GM12878 (cell line): ENCODE measurements at regions not wholly inside any gene's neighbourhood (a gene's known extent, or its start where the extent isn't known, plus 50 kb on each side); places are given as distances from the start of the nearest gene placed in this dataset.

ENCODE experiments used
- ATAC-seq: fragments of 200-7000 bp; cut with Tn5 transposase; 3 replicates; pipeline ENCODE4 v1.9.1; 2020; ENCODE audit warnings: mild to moderate bottlenecking, moderate library complexity
- BruUV-seq: library from RNA; stranded (reverse); fragments of 400-500 nt; replicated peaks from 2 replicates; lab custom pipeline; 2021; lab: Mats Ljungman, UMichigan
- CTCF ChIA-PET: fragments of 300-600 bp; sonication (Branson Sonifier 250); formaldehyde crosslinking; extraction: SDS; loops from one replicate; lab custom pipeline; 2021; ENCODE audit warnings: inconsistent platforms; lab: Yijun Ruan, JAX
- POLR2A ChIA-PET: fragments of 350-600 bp; formaldehyde crosslinking; extraction: SDS; loops from one replicate; lab custom pipeline; 2021; ENCODE audit warnings: inconsistent platforms; lab: Charles Lee
- RAD21 ChIA-PET: fragments of 300-600 bp; sonication (Branson Sonifier 250); formaldehyde crosslinking; loops from one replicate; lab custom pipeline; 2023; ENCODE audit warnings: antibody characterized with exemption; ENCODE audit not compliant: unreplicated experiment; lab: Charles Lee
- SMC1A ChIA-PET: fragments of 300-600 bp; sonication (Branson Sonifier 250); formaldehyde crosslinking; loops from one replicate; lab custom pipeline; 2023; ENCODE audit not compliant: unreplicated experiment, uncharacterized antibody; lab: Charles Lee
- DNase-seq: peaks from one replicate; pipeline ENCODE4 v3.0.0-alpha.2; 2011; ENCODE audit warnings: low read depth, low spot score
- FAIRE-seq: peaks from 3 replicates; lab custom pipeline; 2011; peaks lifted over from hg19 to GRCh38; lab: Jason Lieb, UNC
- H2AFZ ChIP-seq: 2 replicates; pipeline ENCODE4 v1.6.0; 2011; ENCODE audit warnings: low read depth, low read length, control low read depth; ENCODE audit not compliant: control insufficient read depth
- H3K27ac ChIP-seq: 2 replicates; pipeline ENCODE4 v1.5.1; 2011; ENCODE audit warnings: control low read depth; ENCODE audit not compliant: control insufficient read depth, insufficient read depth
- H3K27me3 ChIP-seq, 2 experiments: replicated peaks in 1 of 2; 2 replicates each; pipeline versions ENCODE4 v1.6.0 to v1.6.1; 2011; ENCODE audit warnings: low read length in 1 of 2; ENCODE audit not compliant: control insufficient read depth in 2 of 2, insufficient read depth in 2 of 2
- H3K36me3 ChIP-seq, 2 experiments: 2 replicates each; pipeline ENCODE4 v1.5.1; 2011; ENCODE audit warnings: low read length in 1 of 2; ENCODE audit not compliant: control insufficient read depth in 2 of 2, insufficient read depth in 2 of 2
- H3K4me1 ChIP-seq: 2 replicates; pipeline ENCODE4 v1.6.1; 2011; ENCODE audit warnings: mild to moderate bottlenecking, low read length, moderate library complexity, mixed read lengths; ENCODE audit not compliant: control insufficient read depth, insufficient read depth
- H3K4me2 ChIP-seq: 2 replicates; pipeline ENCODE4 v1.6.0; 2011; ENCODE audit warnings: control low read depth; ENCODE audit not compliant: control insufficient read depth, insufficient read depth
- H3K4me3 ChIP-seq: fragments of 200-600 bp; sonication (generic); 2 replicates; pipeline ENCODE4 v1.5.1; 2016
- H3K79me2 ChIP-seq: 2 replicates; pipeline ENCODE4 v1.6.0; 2011; ENCODE audit warnings: low read length; ENCODE audit not compliant: control insufficient read depth, insufficient read depth
- H3K9ac ChIP-seq: 2 replicates; pipeline ENCODE4 v1.8.0; 2011; ENCODE audit warnings: low read length, control low read depth, mixed read lengths; ENCODE audit not compliant: control insufficient read depth, insufficient read depth
- H3K9me3 ChIP-seq: replicated peaks from 3 replicates; pipeline ENCODE4 v1.5.1; 2011; ENCODE audit warnings: mild to moderate bottlenecking, low read length; ENCODE audit not compliant: control insufficient read depth, insufficient read depth
- H4K20me1 ChIP-seq: 2 replicates; pipeline ENCODE4 v1.6.0; 2011; ENCODE audit not compliant: control insufficient read depth, insufficient read depth
- BCL3 ChIP-seq: IDR thresholded peaks from 2 replicates; pipeline ENCODE4 v1.6.1; 2011; ENCODE audit warnings: borderline replicate concordance, low read depth, mild to moderate bottlenecking, moderate library complexity, low read length; ENCODE audit not compliant: insufficient read depth, poor library complexity, severe bottlenecking
- CREM ChIP-seq: IDR thresholded peaks from 2 replicates; pipeline ENCODE4 v1.6.1; 2014; ENCODE audit warnings: antibody characterized with exemption, low read depth
- FOS ChIP-seq: IDR thresholded peaks from 3 replicates; pipeline ENCODE4 v1.6.1; 2011; ENCODE audit warnings: borderline replicate concordance; ENCODE audit not compliant: insufficient read length; ENCODE audit errors: extremely low read depth
- FOXK2 ChIP-seq: fragments of 450-650 bp; IDR thresholded peaks from 2 replicates; pipeline ENCODE4 v1.6.1; 2017; ENCODE audit warnings: mild to moderate bottlenecking, moderate library complexity
- IKZF2 ChIP-seq, 2 experiments: fragments of 450-650 bp; IDR thresholded peaks; 2 replicates each; pipeline ENCODE4 v1.6.1; 2017; ENCODE audit warnings: mild to moderate bottlenecking in 2 of 2, moderate library complexity in 2 of 2
- MTA3 ChIP-seq: IDR thresholded peaks from 2 replicates; pipeline ENCODE4 v1.6.1; 2012; ENCODE audit warnings: low read length, inconsistent platforms, borderline replicate concordance
- NFXL1 ChIP-seq: fragments of 450-650 bp; IDR thresholded peaks from 2 replicates; pipeline ENCODE4 v1.6.1; 2017; ENCODE audit warnings: antibody characterized with exemption, mild to moderate bottlenecking, borderline replicate concordance
- NFYB ChIP-seq: IDR thresholded peaks from 2 replicates; pipeline ENCODE4 v1.6.1; 2011; ENCODE audit warnings: low read depth, mild to moderate bottlenecking, low read length, improper control_type of control experiment, moderate library complexity; ENCODE audit not compliant: insufficient read depth
- POLR2A ChIP-seq: IDR thresholded peaks from 2 replicates; pipeline ENCODE4 v1.6.1; 2011; ENCODE audit warnings: low read depth, mild to moderate bottlenecking, low read length
- RB1 ChIP-seq: fragments of 450-650 bp; formaldehyde crosslinking; IDR thresholded peaks from 2 replicates; pipeline ENCODE4 v1.6.1; 2017; ENCODE audit warnings: mild to moderate bottlenecking, borderline replicate concordance
- SMC3 ChIP-seq: IDR thresholded peaks from 2 replicates; pipeline ENCODE4 v1.6.1; 2011; ENCODE audit warnings: low read length, improper control_type of control experiment, borderline replicate concordance
- SREBF1 ChIP-seq: IDR thresholded peaks from 2 replicates; pipeline ENCODE4 v1.6.1; 2012; ENCODE audit warnings: mild to moderate bottlenecking, low read length
- STAT1 ChIP-seq: fragments of 450-650 bp; conservative IDR thresholded peaks from 2 replicates; pipeline ENCODE4 v1.6.1; 2014; ENCODE audit warnings: antibody characterized with exemption, mild to moderate bottlenecking
- TAF1 ChIP-seq: IDR thresholded peaks from 2 replicates; pipeline ENCODE4 v1.6.1; 2011; ENCODE audit warnings: mild to moderate bottlenecking, low read depth, low read length, borderline replicate concordance
- WGBS: methylation state at CpG from one replicate; pipeline ENCODE4 v1.1.6; 2016; ENCODE audit warnings: low lambda C conversion rate; ENCODE audit not compliant: insufficient replicate concordance, insufficient coverage; ENCODE audit errors: missing lambda C conversion rate; 5-methylcytosine and 5-hydroxymethylcytosine counted together
- in situ Hi-C: fragments of 300-500 bp; cut with MboI; formaldehyde crosslinking; loops from 9 replicates; pipeline ENCODE4 v1.14.3; 2018; ENCODE audit warnings: mixed read lengths
- intact Hi-C: fragments of 100-400 bp; cut with micrococcal nuclease; formaldehyde crosslinking; loops from one replicate; pipeline ENCODE4 v1.14.2; 2022; ENCODE audit not compliant: unreplicated experiment

- ChIA-PET RAD21 (no interaction called here), SMC1A (interaction anchor here (1.6 kb wide), 1 partner anchor 14 kb away, joined by 4 read pairs; no protein-coding TSS in a partner anchor)
- Histone ChIP-seq H4K20me1 (no peaks in the 10 kb centered on the region), H3K9me3 (no peaks in the 10 kb centered on the region; the same call in 2 of the 3 replicates), H2AFZ (no peak overlapping the region), H3K4me2 (no peak overlapping the region), H3K27me3 (no peaks in the 10 kb centered on the region), H3K36me3 (no peaks in the 10 kb centered on the region)
- intact Hi-C loops, result loop anchor here (10.0 kb wide), 1 partner anchor 794 kb away; the partner anchor contains the start of gene EFNA5
- no peak for ATAC-seq
- no TSS peak for BruUV-seq
- no peak for TF ChIP-seq POLR2A
- no peak for TF ChIP-seq SMC3
- no peak for TF ChIP-seq NFXL1
- no peak for TF ChIP-seq CREM
- no peak for TF ChIP-seq STAT1
- TF ChIP-seq IKZF2 (IDR thresholded peaks at IDR 0.05), result no peak
- TF ChIP-seq TAF1, result no peak
- no peak for TF ChIP-seq FOXK2
- no peak for TF ChIP-seq FOS
- TF ChIP-seq MTA3, result no peak
- no peak for TF ChIP-seq BCL3
- no peak for TF ChIP-seq RB1
- TF ChIP-seq SREBF1, result no peak
- TF ChIP-seq NFYB, result no peak
- TF ChIP-seq, all 136 proteins: peak for 0
- POLR2A ChIA-PET, result no interaction called here
- Histone ChIP-seq H3K27ac (no peak overlapping the region), H3K4me1 (no peaks in the 10 kb centered on the region), H3K79me2 (no peaks in the 10 kb centered on the region), H3K4me3 (no peak overlapping the region), H3K9ac (no peak overlapping the region)
- WGBS, result 0% methylated on average over 2 of the region's 2 CpGs
- in situ Hi-C loops, result no loop called here
- no peak for FAIRE-seq
- no peak for DNase-seq
- CTCF ChIA-PET, result no interaction called here
These were observed 790.1 kb downstream of the EFNA5 start for GRCh38 chr5:106880656-106881055.
